ENCODE measurements at regions not wholly inside any gene's neighbourhood (a gene's known extent, or its start where the extent isn't known, plus 50 kb on each side); places are given as distances from the start of the nearest gene placed in this dataset.

DNA sequence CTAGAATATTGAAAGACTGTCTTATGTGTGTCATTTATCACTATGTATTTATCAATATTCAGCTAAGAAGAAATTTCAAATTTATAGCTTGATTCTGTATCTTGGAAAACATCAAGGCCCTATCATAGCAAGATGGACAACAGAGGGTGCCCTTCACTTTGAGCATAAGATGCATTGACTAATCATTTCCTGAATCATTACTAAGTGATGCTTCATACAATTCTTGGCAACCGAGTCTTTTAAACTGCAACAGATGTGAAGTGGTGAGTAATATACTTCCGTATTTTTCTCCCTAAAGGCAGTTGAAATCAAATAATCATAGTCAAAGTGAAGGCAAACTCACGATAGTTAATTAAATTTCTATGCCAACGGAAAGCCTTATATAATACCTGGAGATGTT, 318.6 kb upstream of the RGMB start:
- no peak overlapping the region for H3K4me3 ChIP-seq
- ATAC-seq, result peak in 1 of 2 donors; percentile 63
- no peaks in the 10 kb centered on the region for H3K9me3 ChIP-seq
- H3K4me1 ChIP-seq, result no peaks in the 10 kb centered on the region
- TF ChIP-seq, protein P1, sequence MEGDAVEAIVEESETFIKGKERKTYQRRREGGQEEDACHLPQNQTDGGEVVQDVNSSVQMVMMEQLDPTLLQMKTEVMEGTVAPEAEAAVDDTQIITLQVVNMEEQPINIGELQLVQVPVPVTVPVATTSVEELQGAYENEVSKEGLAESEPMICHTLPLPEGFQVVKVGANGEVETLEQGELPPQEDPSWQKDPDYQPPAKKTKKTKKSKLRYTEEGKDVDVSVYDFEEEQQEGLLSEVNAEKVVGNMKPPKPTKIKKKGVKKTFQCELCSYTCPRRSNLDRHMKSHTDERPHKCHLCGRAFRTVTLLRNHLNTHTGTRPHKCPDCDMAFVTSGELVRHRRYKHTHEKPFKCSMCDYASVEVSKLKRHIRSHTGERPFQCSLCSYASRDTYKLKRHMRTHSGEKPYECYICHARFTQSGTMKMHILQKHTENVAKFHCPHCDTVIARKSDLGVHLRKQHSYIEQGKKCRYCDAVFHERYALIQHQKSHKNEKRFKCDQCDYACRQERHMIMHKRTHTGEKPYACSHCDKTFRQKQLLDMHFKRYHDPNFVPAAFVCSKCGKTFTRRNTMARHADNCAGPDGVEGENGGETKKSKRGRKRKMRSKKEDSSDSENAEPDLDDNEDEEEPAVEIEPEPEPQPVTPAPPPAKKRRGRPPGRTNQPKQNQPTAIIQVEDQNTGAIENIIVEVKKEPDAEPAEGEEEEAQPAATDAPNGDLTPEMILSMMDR (IDR thresholded peaks at IDR 0.05), result no peak
- no peak overlapping the region for H3K27ac ChIP-seq
- H3K27me3 ChIP-seq (ENCODE audit: low read depth), result no peaks in the 10 kb centered on the region
- intact Hi-C loops (cut with DNase I), result no loop called here
- H3K36me3 ChIP-seq, result no peaks in the 10 kb centered on the region
- no peak for DNase-seq

DNA sequence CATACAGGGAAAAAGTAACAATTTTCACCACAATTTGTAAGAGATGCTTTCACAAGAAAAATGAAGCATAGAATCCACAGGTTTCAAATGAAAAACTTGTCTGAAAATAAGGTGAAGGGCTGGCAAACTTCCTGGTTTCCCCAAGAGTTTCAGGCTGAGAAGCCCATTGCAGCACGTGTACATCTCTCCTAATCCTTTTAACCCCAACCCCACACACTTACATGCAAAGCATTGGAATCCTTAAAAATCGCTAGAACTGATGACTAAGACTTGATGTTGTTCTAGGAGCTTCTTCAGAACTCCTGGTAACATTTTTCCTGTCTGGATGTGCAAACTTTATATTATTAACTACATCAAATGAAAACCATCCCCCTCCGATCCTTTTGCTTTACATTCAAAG, 317.8 kb upstream of the RGMB start:
- Histone ChIP-seq H3K9me3 (no peaks in the 10 kb centered on the region), H3K4me1 (no peaks in the 10 kb centered on the region), H3K36me3 (no peaks in the 10 kb centered on the region), H3K27ac (no peak overlapping the region), H3K4me3 (no peak overlapping the region), H3K27me3 (ENCODE audit: low read depth) (no peaks in the 10 kb centered on the region)
- intact Hi-C loops (cut with DNase I), result no loop called here
- no peak for ATAC-seq
- TF ChIP-seq, protein P1 (IDR thresholded peaks at IDR 0.05), result no peak
- DNase-seq, result no peak

DNA sequence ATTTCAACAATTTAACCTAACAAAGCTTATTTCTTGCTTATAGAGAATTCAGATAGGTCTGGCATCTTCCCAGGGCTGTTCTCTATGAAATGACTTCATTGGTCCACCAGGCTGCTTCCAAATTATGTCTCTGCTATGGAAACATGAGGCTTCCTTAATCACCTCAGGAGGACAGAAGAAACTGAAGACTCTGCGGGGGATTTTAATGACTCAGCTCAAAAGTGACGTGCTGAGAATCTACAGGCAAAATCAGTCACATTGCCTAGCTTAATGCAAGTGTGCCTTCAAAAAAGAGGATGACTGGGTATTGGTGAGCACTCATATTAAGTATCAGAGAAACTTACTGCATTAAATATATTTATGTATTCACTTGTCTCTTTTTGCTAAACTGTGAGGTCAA, 315.5 kb upstream of the RGMB start:
- no peaks in the 10 kb centered on the region for H3K4me1 ChIP-seq
- no peaks in the 10 kb centered on the region for H3K36me3 ChIP-seq
- H3K27me3 ChIP-seq (ENCODE audit: low read depth), result no peaks in the 10 kb centered on the region
- intact Hi-C loops (cut with DNase I), result no loop called here
- H3K4me3 ChIP-seq, result no peak overlapping the region
- H3K27ac ChIP-seq, result no peak overlapping the region
- H3K9me3 ChIP-seq, result no peaks in the 10 kb centered on the region
- DNase-seq (no peak), ATAC-seq (no peak)
- TF ChIP-seq, protein P1 (IDR thresholded peaks at IDR 0.05), result no peak

DNA sequence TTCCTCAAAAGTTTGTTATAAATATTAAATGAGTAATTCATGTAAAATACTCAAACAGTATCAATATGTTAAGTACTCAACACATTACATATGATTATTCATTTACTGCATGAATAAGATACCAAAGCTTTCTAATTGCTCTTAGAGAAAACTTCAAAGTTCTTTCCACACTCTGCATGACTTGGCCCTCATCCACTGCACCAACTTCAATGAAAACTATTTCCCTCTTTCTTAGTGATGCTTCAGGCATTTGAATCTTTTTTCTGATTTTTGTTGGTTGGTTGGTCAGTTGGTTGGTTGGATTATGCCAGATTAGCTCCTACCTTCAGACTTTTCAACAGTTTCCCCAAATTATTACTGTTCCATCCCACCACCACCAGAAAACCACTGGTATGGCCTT, 314.7 kb upstream of the RGMB start:
- no peaks in the 10 kb centered on the region for H3K27me3 ChIP-seq (ENCODE audit: low read depth)
- H3K27ac ChIP-seq, result no peak overlapping the region
- no peaks in the 10 kb centered on the region for H3K36me3 ChIP-seq
- no peak for DNase-seq
- H3K9me3 ChIP-seq, result no peaks in the 10 kb centered on the region
- TF ChIP-seq, protein P1 (IDR thresholded peaks at IDR 0.05), result no peak
- no peaks in the 10 kb centered on the region for H3K4me1 ChIP-seq
- H3K4me3 ChIP-seq, result no peak overlapping the region
- intact Hi-C loops (cut with DNase I), result no loop called here
- no peak for ATAC-seq

DNA sequence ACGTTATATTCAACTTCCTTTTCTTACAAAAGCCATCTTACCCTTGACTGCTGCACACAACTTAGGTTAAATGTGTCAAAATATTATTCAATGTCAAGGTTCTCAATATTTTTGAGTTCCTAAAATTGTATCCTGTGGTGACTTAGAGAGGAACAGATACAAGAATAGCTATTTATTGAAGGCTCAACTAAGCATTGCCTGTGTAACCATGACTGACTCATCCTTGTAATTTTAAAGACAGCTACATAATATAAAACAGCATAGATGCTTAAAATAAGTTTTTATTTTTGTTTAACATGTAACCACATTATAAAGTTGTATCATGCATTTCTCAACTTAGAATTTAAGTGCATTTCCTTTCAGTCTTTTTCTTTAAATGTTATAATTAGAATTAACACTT, 312.9 kb upstream of the RGMB start:
- no peaks in the 10 kb centered on the region for H3K36me3 ChIP-seq
- no peak overlapping the region for H3K4me3 ChIP-seq
- TF ChIP-seq, protein P1 (IDR thresholded peaks at IDR 0.05), result no peak
- no peak overlapping the region for H3K27ac ChIP-seq
- no peaks in the 10 kb centered on the region for H3K27me3 ChIP-seq (ENCODE audit: low read depth)
- intact Hi-C loops (cut with DNase I), result no loop called here
- H3K4me1 ChIP-seq, result no peaks in the 10 kb centered on the region
- ATAC-seq, result no peak
- no peaks in the 10 kb centered on the region for H3K9me3 ChIP-seq
- no peak for DNase-seq

DNA sequence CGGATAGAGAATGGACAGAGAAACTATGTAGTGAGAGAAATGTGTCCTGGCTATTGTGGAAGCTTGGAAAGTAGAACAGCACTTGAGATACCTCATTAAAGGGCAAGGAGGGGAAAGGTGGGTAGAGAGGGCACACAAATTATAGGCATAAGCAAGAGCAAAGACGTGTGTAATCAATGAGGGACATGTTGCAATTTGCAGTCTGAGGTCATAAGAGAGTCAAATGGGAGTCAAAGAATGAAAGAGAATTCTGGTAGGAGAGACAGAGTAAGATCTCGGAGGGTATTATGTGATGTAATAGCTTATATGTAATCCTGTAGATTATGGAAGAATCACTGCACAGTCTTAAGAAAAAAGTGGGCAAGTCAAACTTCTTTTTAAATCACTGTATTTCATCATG, 312.0 kb upstream of the RGMB start:
- no peaks in the 10 kb centered on the region for H3K4me1 ChIP-seq
- no peak overlapping the region for H3K27ac ChIP-seq
- TF ChIP-seq, protein P1 (IDR thresholded peaks at IDR 0.05), result no peak
- H3K36me3 ChIP-seq, result no peaks in the 10 kb centered on the region
- intact Hi-C loops (cut with DNase I), result no loop called here
- ATAC-seq, result no peak
- no peaks in the 10 kb centered on the region for H3K27me3 ChIP-seq (ENCODE audit: low read depth)
- no peak overlapping the region for H3K4me3 ChIP-seq
- no peaks in the 10 kb centered on the region for H3K9me3 ChIP-seq
- no peak for DNase-seq

All from lower lobe of right lung (tissue), 2 donors.